Hepatocyte (in vitro differentiated cells): ENCODE measurements at regions not wholly inside any gene's neighbourhood (a gene's known extent, or its start where the extent isn't known, plus 50 kb on each side); places are given as distances from the start of the nearest gene placed in this dataset.

Experiments used
- DNase-seq: peaks from one replicate; pipeline ENCODE4 v3.0.0-alpha.2; 2016; ENCODE audit warnings: low spot score
- H2AFZ ChIP-seq: fragments of 200-600 bp; sonication (generic); 2 replicates; pipeline ENCODE4 v1.6.0; 2016; ENCODE audit warnings: antibody characterized with exemption, mild to moderate bottlenecking
- H3K27ac ChIP-seq: fragments of 200-600 bp; sonication (generic); 2 replicates; pipeline ENCODE4 v1.5.1; 2016; ENCODE audit warnings: mild to moderate bottlenecking
- H3K27me3 ChIP-seq: fragments of 200-600 bp; sonication (generic); 2 replicates; pipeline ENCODE4 v1.6.1; 2016
- H3K36me3 ChIP-seq: fragments of 200-600 bp; sonication (generic); replicated peaks from 2 replicates; pipeline ENCODE4 v1.5.1; 2016; ENCODE audit warnings: low read depth; ENCODE audit not compliant: insufficient read depth
- H3K4me1 ChIP-seq: fragments of 200-600 bp; sonication (generic); 2 replicates; pipeline ENCODE4 v1.5.1; 2016; ENCODE audit warnings: mild to moderate bottlenecking, moderate library complexity; ENCODE audit not compliant: insufficient read depth
- H3K4me2 ChIP-seq: fragments of 200-600 bp; sonication (generic); 2 replicates; pipeline ENCODE4 v1.6.0; 2016
- H3K4me3 ChIP-seq: fragments of 200-600 bp; sonication (generic); 2 replicates; pipeline ENCODE4 v1.5.1; 2016; ENCODE audit warnings: mild to moderate bottlenecking
- H3K79me2 ChIP-seq: fragments of 200-600 bp; sonication (generic); 2 replicates; pipeline ENCODE4 v1.6.0; 2017; ENCODE audit warnings: mild to moderate bottlenecking
- H3K9me2 ChIP-seq: fragments of 200-600 bp; sonication (generic); replicated peaks from 2 replicates; pipeline ENCODE4 v1.6.0; 2017; ENCODE audit warnings: mild to moderate bottlenecking; ENCODE audit not compliant: insufficient read depth
- H3K9me3 ChIP-seq: fragments of 200-600 bp; sonication (generic); 2 replicates; pipeline ENCODE4 v1.5.1; 2016; ENCODE audit warnings: low read depth, mild to moderate bottlenecking
- H4K20me1 ChIP-seq: fragments of 200-600 bp; sonication (generic); 2 replicates; pipeline ENCODE4 v1.6.0; 2016; ENCODE audit warnings: mild to moderate bottlenecking; ENCODE audit not compliant: insufficient read depth, poor library complexity, severe bottlenecking
- EZH2 ChIP-seq: fragments of 200-600 bp; sonication (generic); IDR thresholded peaks from 2 replicates; pipeline ENCODE4 v1.6.1; 2016; ENCODE audit warnings: antibody characterized with exemption, mild to moderate bottlenecking, borderline replicate concordance
- EZH2phosphoT487 ChIP-seq: fragments of 200-600 bp; sonication (generic); IDR thresholded peaks from one replicate; pipeline ENCODE4 v1.6.1; 2018; ENCODE audit warnings: antibody characterized with exemption, mild to moderate bottlenecking, low read depth, moderate library complexity; ENCODE audit not compliant: unreplicated experiment, severe bottlenecking
- WGBS: methylation state at CpG from one replicate; pipeline ENCODE4 v1.1.6; 2016; ENCODE audit warnings: low lambda C conversion rate; ENCODE audit errors: missing lambda C conversion rate; 5-methylcytosine and 5-hydroxymethylcytosine counted together
- TF ChIP-seq, protein P1 (sequence below): fragments of 200-600 bp; sonication (generic); IDR thresholded peaks from 2 replicates; pipeline ENCODE4 v1.5.1; 2016; ENCODE audit warnings: antibody characterized with exemption, mild to moderate bottlenecking; ENCODE audit not compliant: poor library complexity

DNA sequence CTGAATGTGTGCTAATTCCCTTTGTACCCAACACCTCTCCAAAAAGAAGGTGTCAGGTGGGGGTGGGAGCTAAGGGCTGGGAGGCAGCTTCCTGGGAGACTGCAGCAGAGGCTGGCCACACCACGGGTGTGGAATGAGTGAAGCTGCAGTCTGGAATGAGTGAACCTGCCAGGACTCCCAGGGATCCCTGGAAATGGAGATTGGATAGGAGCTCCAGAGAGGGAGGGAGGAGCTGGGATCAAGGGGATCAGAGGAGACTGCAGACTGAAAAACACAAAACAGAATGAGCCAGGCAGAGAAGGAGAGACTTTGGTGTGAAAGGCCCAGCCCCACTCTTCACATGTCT, 387.0 kb upstream of the SULF2 start:
- H3K4me2 ChIP-seq = no peak overlapping the region
- H3K4me3 ChIP-seq = no peak overlapping the region
- H3K27me3 ChIP-seq = no peaks in the 10 kb centered on the region
- no peak overlapping the region for H2AFZ ChIP-seq
- H3K9me2 ChIP-seq = no peaks in the 10 kb centered on the region
- TF ChIP-seq EZH2phosphoT487 = no peak
- TF ChIP-seq, protein P1, sequence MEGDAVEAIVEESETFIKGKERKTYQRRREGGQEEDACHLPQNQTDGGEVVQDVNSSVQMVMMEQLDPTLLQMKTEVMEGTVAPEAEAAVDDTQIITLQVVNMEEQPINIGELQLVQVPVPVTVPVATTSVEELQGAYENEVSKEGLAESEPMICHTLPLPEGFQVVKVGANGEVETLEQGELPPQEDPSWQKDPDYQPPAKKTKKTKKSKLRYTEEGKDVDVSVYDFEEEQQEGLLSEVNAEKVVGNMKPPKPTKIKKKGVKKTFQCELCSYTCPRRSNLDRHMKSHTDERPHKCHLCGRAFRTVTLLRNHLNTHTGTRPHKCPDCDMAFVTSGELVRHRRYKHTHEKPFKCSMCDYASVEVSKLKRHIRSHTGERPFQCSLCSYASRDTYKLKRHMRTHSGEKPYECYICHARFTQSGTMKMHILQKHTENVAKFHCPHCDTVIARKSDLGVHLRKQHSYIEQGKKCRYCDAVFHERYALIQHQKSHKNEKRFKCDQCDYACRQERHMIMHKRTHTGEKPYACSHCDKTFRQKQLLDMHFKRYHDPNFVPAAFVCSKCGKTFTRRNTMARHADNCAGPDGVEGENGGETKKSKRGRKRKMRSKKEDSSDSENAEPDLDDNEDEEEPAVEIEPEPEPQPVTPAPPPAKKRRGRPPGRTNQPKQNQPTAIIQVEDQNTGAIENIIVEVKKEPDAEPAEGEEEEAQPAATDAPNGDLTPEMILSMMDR = no peak
- no peak for TF ChIP-seq EZH2
- WGBS = 82% methylated on average over 1 of the region's 1 CpG
- H3K36me3 ChIP-seq = no peaks in the 10 kb centered on the region
- no peak overlapping the region for H3K27ac ChIP-seq
- H3K79me2 ChIP-seq = no peaks in the 10 kb centered on the region
- no peaks in the 10 kb centered on the region for H3K9me3 ChIP-seq
- no peak for DNase-seq
- no peaks in the 10 kb centered on the region for H3K4me1 ChIP-seq
- H4K20me1 ChIP-seq = no peaks in the 10 kb centered on the region

DNA sequence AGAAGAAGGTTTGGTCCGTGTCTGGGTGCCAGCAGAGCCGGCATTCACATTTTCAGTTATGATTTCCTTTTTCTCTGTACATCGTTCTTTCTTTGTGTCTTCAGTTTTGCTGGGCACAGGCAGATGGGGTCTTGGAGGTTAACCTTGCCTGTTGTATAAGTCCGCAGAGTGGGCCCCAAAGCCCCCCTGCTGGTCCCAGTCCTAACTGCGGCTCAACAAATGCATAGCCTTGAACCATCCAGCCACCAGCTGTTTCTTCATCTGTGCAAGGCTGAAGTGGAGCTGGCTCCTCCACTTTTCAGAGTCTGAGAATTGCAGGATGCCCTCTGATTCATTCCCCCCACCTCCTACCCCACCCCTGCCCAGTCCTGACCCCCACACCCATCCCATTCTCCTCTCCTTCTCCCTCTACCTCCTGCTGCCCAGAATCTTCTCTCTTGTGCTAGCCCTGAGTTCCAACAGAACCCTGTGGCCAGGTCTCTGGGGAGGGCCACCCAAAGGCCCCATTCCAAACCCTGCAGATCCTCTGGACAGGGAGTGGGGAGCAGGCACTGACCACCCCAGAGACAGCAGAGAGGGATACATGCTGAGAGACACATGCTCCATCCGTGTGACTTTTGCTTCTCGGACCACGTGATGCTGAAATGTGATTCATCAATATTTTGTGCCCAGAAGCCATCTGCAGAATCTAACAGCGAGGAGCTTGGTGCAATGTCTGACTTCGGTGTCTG, 386.5 kb upstream of the SULF2 start:
- no peak overlapping the region for H3K27ac ChIP-seq
- no peaks in the 10 kb centered on the region for H3K36me3 ChIP-seq
- H3K4me1 ChIP-seq = no peaks in the 10 kb centered on the region
- H2AFZ ChIP-seq = no peak overlapping the region
- H3K79me2 ChIP-seq = no peaks in the 10 kb centered on the region
- no peaks in the 10 kb centered on the region for H3K27me3 ChIP-seq
- no peaks in the 10 kb centered on the region for H3K9me2 ChIP-seq
- H4K20me1 ChIP-seq = no peaks in the 10 kb centered on the region
- no peaks in the 10 kb centered on the region for H3K9me3 ChIP-seq
- DNase-seq = no peak
- H3K4me3 ChIP-seq = no peak overlapping the region
- TF ChIP-seq EZH2phosphoT487 (no peak), EZH2 (no peak)
- TF ChIP-seq, protein P1 = no peak
- WGBS = 87% methylated on average over 10 of the region's 10 CpGs
- H3K4me2 ChIP-seq = no peak overlapping the region

DNA sequence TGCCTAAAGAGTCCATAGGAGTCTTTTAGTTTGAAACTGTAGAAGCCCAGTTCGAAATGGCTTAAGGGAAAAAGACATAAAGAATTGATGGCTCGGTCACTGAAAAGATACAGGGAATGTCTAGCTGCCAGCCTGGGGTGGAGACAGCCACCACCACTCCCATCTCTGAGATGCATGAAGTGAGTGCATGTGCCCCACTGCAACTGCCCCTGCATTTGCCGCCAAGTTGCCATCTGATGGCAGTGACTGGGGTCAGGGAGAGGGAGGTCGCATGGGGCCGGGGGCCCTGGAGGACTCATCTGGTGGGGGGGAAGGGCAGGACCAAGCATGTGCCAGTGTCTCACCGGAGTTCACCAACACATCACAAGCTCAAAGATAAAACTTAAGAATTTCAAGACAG, 385.8 kb upstream of the SULF2 start:
- no peak for DNase-seq
- no peaks in the 10 kb centered on the region for H3K9me3 ChIP-seq
- H3K4me1 ChIP-seq = no peaks in the 10 kb centered on the region
- no peak overlapping the region for H3K27ac ChIP-seq
- no peak overlapping the region for H3K4me2 ChIP-seq
- H3K9me2 ChIP-seq = no peaks in the 10 kb centered on the region
- H3K79me2 ChIP-seq = no peaks in the 10 kb centered on the region
- H3K36me3 ChIP-seq = no peaks in the 10 kb centered on the region
- no peak overlapping the region for H3K4me3 ChIP-seq
- no peaks in the 10 kb centered on the region for H4K20me1 ChIP-seq
- TF ChIP-seq EZH2 = no peak
- no peak for TF ChIP-seq EZH2phosphoT487
- TF ChIP-seq, protein P1 = no peak
- H3K27me3 ChIP-seq = no peaks in the 10 kb centered on the region
- H2AFZ ChIP-seq = no peak overlapping the region
- WGBS = 86% methylated on average over 6 of the region's 6 CpGs

DNA sequence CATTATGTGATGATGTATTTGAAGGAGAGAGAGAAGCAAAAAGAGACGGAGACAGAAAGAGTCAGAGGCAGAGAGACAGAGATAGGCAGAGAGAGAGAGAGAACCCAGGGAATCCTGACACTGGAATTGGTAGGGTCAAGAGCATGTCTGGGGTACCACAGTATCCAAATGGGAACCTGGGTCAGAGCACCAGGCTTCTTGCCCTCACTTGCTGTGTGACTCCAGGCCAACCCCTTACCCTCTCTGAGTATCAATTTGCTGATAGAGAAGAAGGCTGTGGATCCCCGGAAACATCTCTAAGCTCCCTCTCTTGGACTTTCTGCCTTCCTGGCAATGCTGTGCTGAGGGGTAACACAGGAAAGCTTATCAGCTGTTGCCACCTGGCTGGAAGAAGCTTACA, 385.3 kb upstream of the SULF2 start:
- 86% methylated on average over 2 of the region's 2 CpGs for WGBS
- TF ChIP-seq, protein P1 = no peak
- TF ChIP-seq EZH2 = no peak
- TF ChIP-seq EZH2phosphoT487 = no peak
- Histone ChIP-seq H2AFZ (no peak overlapping the region), H3K9me3 (no peaks in the 10 kb centered on the region), H3K4me3 (no peak overlapping the region), H4K20me1 (no peaks in the 10 kb centered on the region), H3K9me2 (no peaks in the 10 kb centered on the region), H3K27ac (no peak overlapping the region), H3K4me1 (no peaks in the 10 kb centered on the region), H3K79me2 (no peaks in the 10 kb centered on the region), H3K4me2 (no peak overlapping the region), H3K36me3 (no peaks in the 10 kb centered on the region), H3K27me3 (no peaks in the 10 kb centered on the region)
- DNase-seq = no peak
